H9 (cell line): ENCODE measurements at regions not wholly inside any gene's neighbourhood (a gene's known extent, or its start where the extent isn't known, plus 50 kb on each side); places are given as distances from the start of the nearest gene placed in this dataset.

ENCODE experiments used
- DNase-seq: peaks from one replicate; pipeline ENCODE4 v3.0.0-alpha.2; 2017
- H2AFZ ChIP-seq: one replicate; pipeline ENCODE4 v1.6.1; 2013; ENCODE audit warnings: mild to moderate bottlenecking, low read length, control low read depth, moderate library complexity
- H2AK5ac ChIP-seq: 2 replicates; pipeline ENCODE4 v1.6.1; 2013; ENCODE audit warnings: low read length, control low read depth, mixed read lengths; ENCODE audit not compliant: insufficient read length
- H2BK120ac ChIP-seq: one replicate; pipeline ENCODE4 v1.6.1; 2013; ENCODE audit warnings: low read depth, mild to moderate bottlenecking, low read length, control low read depth, inconsistent platforms; ENCODE audit not compliant: poor library complexity, severe bottlenecking
- H2BK12ac ChIP-seq: 2 replicates; pipeline ENCODE4 v1.6.1; 2013; ENCODE audit warnings: low read length, control low read depth, mixed read lengths, low read depth; ENCODE audit not compliant: insufficient read length
- H2BK15ac ChIP-seq: 2 replicates; pipeline ENCODE4 v1.6.1; 2013; ENCODE audit warnings: low read depth, low read length, control low read depth
- H2BK20ac ChIP-seq: one replicate; pipeline ENCODE4 v1.6.1; 2013; ENCODE audit warnings: low read depth, mild to moderate bottlenecking, low read length, control low read depth, inconsistent platforms; ENCODE audit not compliant: poor library complexity, severe bottlenecking
- H2BK5ac ChIP-seq: 2 replicates; pipeline ENCODE4 v1.6.1; 2013; ENCODE audit warnings: low read length, control low read depth, mixed read lengths; ENCODE audit not compliant: insufficient read length
- H3K14ac ChIP-seq: 2 replicates; pipeline ENCODE4 v1.6.1; 2013; ENCODE audit warnings: low read length, control low read depth; ENCODE audit not compliant: insufficient read depth
- H3K18ac ChIP-seq: 2 replicates; pipeline ENCODE4 v1.6.1; 2013; ENCODE audit warnings: low read depth, mild to moderate bottlenecking, mixed read lengths, low read length, control low read depth; ENCODE audit not compliant: insufficient read length
- H3K23ac ChIP-seq: 2 replicates; pipeline ENCODE4 v1.6.1; 2013; ENCODE audit warnings: low read length, control low read depth, mixed read lengths, low read depth; ENCODE audit not compliant: insufficient read length
- H3K23me2 ChIP-seq: 2 replicates; pipeline ENCODE4 v1.6.1; 2013; ENCODE audit warnings: low read depth, mild to moderate bottlenecking, mixed read lengths, low read length, control low read depth; ENCODE audit not compliant: insufficient read length, poor library complexity, severe bottlenecking
- H3K27ac ChIP-seq: 2 replicates; pipeline ENCODE4 v1.5.1; 2013; ENCODE audit warnings: low read length, control low read depth, mixed read lengths, low read depth; ENCODE audit not compliant: insufficient read length
- H3K27me3 ChIP-seq: 2 replicates; pipeline ENCODE4 v1.6.1; 2013; ENCODE audit warnings: low read length, control low read depth, inconsistent platforms; ENCODE audit not compliant: insufficient read depth
- H3K4ac ChIP-seq: 2 replicates; pipeline ENCODE4 v1.6.1; 2013; ENCODE audit warnings: low read depth, mild to moderate bottlenecking, control low read depth, inconsistent platforms, low read length, moderate library complexity
- H3K4me1 ChIP-seq: 2 replicates; pipeline ENCODE4 v1.6.1; 2013; ENCODE audit warnings: low read length, control low read depth, inconsistent platforms; ENCODE audit not compliant: insufficient read depth
- H3K4me2 ChIP-seq: 2 replicates; pipeline ENCODE4 v1.6.1; 2013; ENCODE audit warnings: low read length, control low read depth, mixed read lengths; ENCODE audit not compliant: insufficient read length, insufficient read depth
- H3K56ac ChIP-seq: 2 replicates; pipeline ENCODE4 v1.6.1; 2013; ENCODE audit warnings: low read depth, mild to moderate bottlenecking, mixed read lengths, low read length, control low read depth; ENCODE audit not compliant: insufficient read length
- H3K79me1 ChIP-seq: 2 replicates; pipeline ENCODE4 v1.6.1; 2013; ENCODE audit warnings: low read depth, mild to moderate bottlenecking, moderate library complexity, low read length, control low read depth, inconsistent platforms; ENCODE audit not compliant: insufficient read depth, poor library complexity, severe bottlenecking
- H3K79me2 ChIP-seq: 2 replicates; pipeline ENCODE4 v1.6.1; 2013; ENCODE audit warnings: low read length, control low read depth, inconsistent platforms; ENCODE audit not compliant: insufficient read depth
- H3K9ac ChIP-seq: 2 replicates; pipeline ENCODE4 v1.6.1; 2013; ENCODE audit warnings: low read length, control low read depth, mixed read lengths; ENCODE audit not compliant: insufficient read length; ENCODE audit errors: extremely low read depth
- H3K9me3 ChIP-seq: one replicate; pipeline ENCODE4 v1.6.1; 2013; ENCODE audit warnings: low read depth, low read length, inconsistent platforms; ENCODE audit not compliant: control insufficient read depth
- H3T11ph ChIP-seq: one replicate; pipeline ENCODE4 v1.6.1; 2013; ENCODE audit warnings: mild to moderate bottlenecking, low read length, control low read depth, inconsistent platforms
- H4K20me1 ChIP-seq: one replicate; pipeline ENCODE4 v1.6.1; 2013; ENCODE audit not compliant: control insufficient read depth, insufficient read length, insufficient read depth
- H4K5ac ChIP-seq: 2 replicates; pipeline ENCODE4 v1.6.1; 2013; ENCODE audit warnings: low read depth, mild to moderate bottlenecking, mixed read lengths, low read length, control low read depth; ENCODE audit not compliant: insufficient read length
- H4K8ac ChIP-seq: replicated peaks from 2 replicates; pipeline ENCODE4 v1.6.1; 2013; ENCODE audit warnings: low read length, control low read depth, mixed read lengths, low read depth; ENCODE audit not compliant: insufficient read length
- H4K91ac ChIP-seq: 2 replicates; pipeline ENCODE4 v1.6.1; 2013; ENCODE audit warnings: low read depth, mild to moderate bottlenecking, moderate library complexity, mixed read lengths, low read length, control low read depth; ENCODE audit not compliant: insufficient read length
- H3K27ac Mint-ChIP-seq, 3 experiments: 2 replicates in 2 of 3; 3 replicates in 1 of 3; pipeline ENCODE4 v1.8.0; 2020 to 2021; ENCODE audit warnings: mixed read lengths in 3 of 3, mild to moderate bottlenecking in 1 of 3, moderate library complexity in 1 of 3
- H3K27me3 Mint-ChIP-seq: 2 replicates; pipeline ENCODE4 v1.8.0; 2021; ENCODE audit warnings: low read depth, mild to moderate bottlenecking, moderate library complexity, mixed read lengths
- H3K36me3 Mint-ChIP-seq, 3 experiments: 2 replicates in 2 of 3; 3 replicates in 1 of 3; pipeline ENCODE4 v1.8.0; 2020 to 2021; ENCODE audit warnings: low read depth in 3 of 3, mixed read lengths in 3 of 3; ENCODE audit not compliant: insufficient read depth in 1 of 3
- H3K4me1 Mint-ChIP-seq, 2 experiments: 2 replicates each; pipeline ENCODE4 v1.8.0; 2020; ENCODE audit warnings: mixed read lengths in 2 of 2
- H3K4me3 Mint-ChIP-seq, 2 experiments: 2 replicates in 1 of 2; 3 replicates in 1 of 2; pipeline ENCODE4 v1.8.0; 2020 to 2021; ENCODE audit warnings: mild to moderate bottlenecking in 2 of 2, mixed read lengths in 2 of 2, moderate library complexity in 1 of 2
- H3K9me3 Mint-ChIP-seq, 2 experiments: 2 replicates in 1 of 2; 3 replicates in 1 of 2; pipeline ENCODE4 v1.8.0; 2020; ENCODE audit warnings: mild to moderate bottlenecking in 2 of 2, mixed read lengths in 2 of 2, moderate library complexity in 1 of 2
- WGBS: extraction: QIAGEN DNeasy Blood & Tissue Kit; methylation state at CpG from one replicate; pipeline ENCODE4 v1.1.7; 2013; ENCODE audit warnings: missing lambda C conversion rate, low lambda C conversion rate, mixed read lengths; ENCODE audit not compliant: insufficient read length; ENCODE audit errors: extremely low coverage; 5-methylcytosine and 5-hydroxymethylcytosine counted together
- TF ChIP-seq, protein P1 (sequence below): fragments of 200-600 bp; sonication (generic); conservative IDR thresholded peaks from 3 replicates; pipeline ENCODE4 v1.8.0; 2021; ENCODE audit warnings: antibody characterized with exemption, mild to moderate bottlenecking

GRCh38 chr1:195939844-195940243, 668.4 kb downstream of the KCNT2 start:
- no peak overlapping the region for H4K5ac ChIP-seq
- Mint-ChIP-seq H3K27me3 (no peaks in the 10 kb centered on the region), H3K4me1 (peaks cover 7 to 19% of the 10 kb centered on the region in 2 experiments), H3K27ac (peak overlapping the region in 2 of 3 experiments; percentile 71 to 82; a peak in 3 of 7 replicates), H3K36me3 (no peaks in the 10 kb centered on the region), H3K9me3 (no peaks in the 10 kb centered on the region), H3K4me3 (no peak overlapping the region)
- peak overlapping the region; percentile 7 for H2AFZ ChIP-seq
- no peaks in the 10 kb centered on the region for H3K9me3 ChIP-seq
- no peaks in the 10 kb centered on the region for H3K79me1 ChIP-seq
- peak; percentile 38 for DNase-seq
- H3K23me2 ChIP-seq: no peaks in the 10 kb centered on the region
- no peak overlapping the region for H2BK15ac ChIP-seq
- no peak overlapping the region for H3K4ac ChIP-seq
- H3K27ac ChIP-seq: no peak overlapping the region
- H3K9ac ChIP-seq: no peak overlapping the region
- H2BK120ac ChIP-seq: no peak overlapping the region
- H2AK5ac ChIP-seq: no peak overlapping the region
- H2BK12ac ChIP-seq: no peak overlapping the region
- H3K14ac ChIP-seq: no peak overlapping the region
- no peak overlapping the region for H3K56ac ChIP-seq
- H2BK5ac ChIP-seq: no peak overlapping the region
- no peak overlapping the region for H3T11ph ChIP-seq
- H3K27me3 ChIP-seq: no peaks in the 10 kb centered on the region
- H3K18ac ChIP-seq: no peak overlapping the region
- no peak overlapping the region for H4K8ac ChIP-seq
- no peak overlapping the region for H3K4me2 ChIP-seq
- H3K79me2 ChIP-seq: no peaks in the 10 kb centered on the region
- H4K20me1 ChIP-seq: no peaks in the 10 kb centered on the region
- H2BK20ac ChIP-seq: no peak overlapping the region
- H4K91ac ChIP-seq: no peak overlapping the region
- WGBS: no CpG with 5 or more reads among the region's 3 CpGs
- no peak overlapping the region for H3K23ac ChIP-seq
- no peaks in the 10 kb centered on the region; the same call in 1 of the 2 replicates for H3K4me1 ChIP-seq
- TF ChIP-seq, protein P1, sequence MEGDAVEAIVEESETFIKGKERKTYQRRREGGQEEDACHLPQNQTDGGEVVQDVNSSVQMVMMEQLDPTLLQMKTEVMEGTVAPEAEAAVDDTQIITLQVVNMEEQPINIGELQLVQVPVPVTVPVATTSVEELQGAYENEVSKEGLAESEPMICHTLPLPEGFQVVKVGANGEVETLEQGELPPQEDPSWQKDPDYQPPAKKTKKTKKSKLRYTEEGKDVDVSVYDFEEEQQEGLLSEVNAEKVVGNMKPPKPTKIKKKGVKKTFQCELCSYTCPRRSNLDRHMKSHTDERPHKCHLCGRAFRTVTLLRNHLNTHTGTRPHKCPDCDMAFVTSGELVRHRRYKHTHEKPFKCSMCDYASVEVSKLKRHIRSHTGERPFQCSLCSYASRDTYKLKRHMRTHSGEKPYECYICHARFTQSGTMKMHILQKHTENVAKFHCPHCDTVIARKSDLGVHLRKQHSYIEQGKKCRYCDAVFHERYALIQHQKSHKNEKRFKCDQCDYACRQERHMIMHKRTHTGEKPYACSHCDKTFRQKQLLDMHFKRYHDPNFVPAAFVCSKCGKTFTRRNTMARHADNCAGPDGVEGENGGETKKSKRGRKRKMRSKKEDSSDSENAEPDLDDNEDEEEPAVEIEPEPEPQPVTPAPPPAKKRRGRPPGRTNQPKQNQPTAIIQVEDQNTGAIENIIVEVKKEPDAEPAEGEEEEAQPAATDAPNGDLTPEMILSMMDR: peak; percentile 70
